CD4-positive, alpha-beta memory T cell (primary cell): ENCODE measurements at regions not wholly inside any gene's neighbourhood (a gene's known extent, or its start where the extent isn't known, plus 50 kb on each side); places are given as distances from the start of the nearest gene placed in this dataset.

Experiments used
- CTCF ChIA-PET: fragments of 350-600 bp; sonication (Branson Sonifier 250); formaldehyde crosslinking; loops from one replicate; lab custom pipeline; 2021; ENCODE audit warnings: inconsistent platforms; ENCODE audit not compliant: partially characterized antibody; lab: Charles Lee
- POLR2A ChIA-PET: fragments of 350-600 bp; sonication (Branson Sonifier 250); formaldehyde crosslinking; loops from one replicate; lab custom pipeline; 2021; ENCODE audit not compliant: partially characterized antibody; lab: Charles Lee
- DNase-seq, 5 donors: peaks; one replicate each; pipeline versions ENCODE4 v3.0.0 to v3.0.0-alpha.2; 2020 to 2022; ENCODE audit warnings: mixed read lengths in 1 of 5
- H3K27ac ChIP-seq: one replicate; pipeline ENCODE4 v1.7.0; 2013; ENCODE audit warnings: low read depth, low read length
- H3K27me3 ChIP-seq: 2 replicates; pipeline ENCODE4 v1.7.0; 2013; ENCODE audit warnings: mild to moderate bottlenecking, low read length, moderate library complexity; ENCODE audit not compliant: insufficient read depth
- H3K36me3 ChIP-seq: 2 replicates; pipeline ENCODE4 v1.7.0; 2013; ENCODE audit warnings: mild to moderate bottlenecking, low read length, moderate library complexity; ENCODE audit not compliant: insufficient read depth
- H3K4me1 ChIP-seq: 2 replicates; pipeline ENCODE4 v1.7.0; 2013; ENCODE audit warnings: mild to moderate bottlenecking, low read length, moderate library complexity; ENCODE audit not compliant: insufficient read depth
- H3K4me3 ChIP-seq, 2 donors: one replicate each; pipeline ENCODE4 v1.7.0; 2013; ENCODE audit warnings: low read length in 2 of 2, mild to moderate bottlenecking in 1 of 2
- H3K9me3 ChIP-seq, 2 donors: one replicate each; pipeline ENCODE4 v1.7.0; 2013; ENCODE audit warnings: low read length in 2 of 2, control low read depth in 1 of 2; ENCODE audit not compliant: control insufficient read depth in 1 of 2
- H3K27ac Mint-ChIP-seq, 7 donors: one replicate each; pipeline ENCODE4 v1.8.0; 2020 to 2021; ENCODE audit warnings: mixed read lengths in 7 of 7, mild to moderate bottlenecking in 6 of 7, inconsistent platforms in 3 of 7, moderate library complexity in 3 of 7
- H3K27me3 Mint-ChIP-seq, 2 donors: one replicate each; pipeline ENCODE4 v1.8.0; 2020 to 2021; ENCODE audit warnings: mixed read lengths in 2 of 2
- H3K36me3 Mint-ChIP-seq, 2 donors: one replicate each; pipeline ENCODE4 v1.8.0; 2020 to 2021; ENCODE audit warnings: mixed read lengths in 2 of 2, inconsistent platforms in 1 of 2, mild to moderate bottlenecking in 1 of 2
- H3K4me1 Mint-ChIP-seq, 4 donors: one replicate each; pipeline ENCODE4 v1.8.0; 2020 to 2021; ENCODE audit warnings: mixed read lengths in 4 of 4, mild to moderate bottlenecking in 1 of 4
- H3K4me3 Mint-ChIP-seq, 8 donors: one replicate each; pipeline ENCODE4 v1.8.0; 2020 to 2021; ENCODE audit warnings: mixed read lengths in 8 of 8, mild to moderate bottlenecking in 7 of 8, moderate library complexity in 6 of 8, inconsistent platforms in 3 of 8
- H3K9me3 Mint-ChIP-seq, 8 donors: one replicate each; pipeline ENCODE4 v1.8.0; 2020 to 2021; ENCODE audit warnings: mixed read lengths in 8 of 8, mild to moderate bottlenecking in 5 of 8, inconsistent platforms in 3 of 8, moderate library complexity in 1 of 8
- intact Hi-C: fragments of 100-400 bp; cut with micrococcal nuclease; formaldehyde crosslinking; loops from one replicate; pipeline ENCODE4 v1.15.1; 2023

DNA sequence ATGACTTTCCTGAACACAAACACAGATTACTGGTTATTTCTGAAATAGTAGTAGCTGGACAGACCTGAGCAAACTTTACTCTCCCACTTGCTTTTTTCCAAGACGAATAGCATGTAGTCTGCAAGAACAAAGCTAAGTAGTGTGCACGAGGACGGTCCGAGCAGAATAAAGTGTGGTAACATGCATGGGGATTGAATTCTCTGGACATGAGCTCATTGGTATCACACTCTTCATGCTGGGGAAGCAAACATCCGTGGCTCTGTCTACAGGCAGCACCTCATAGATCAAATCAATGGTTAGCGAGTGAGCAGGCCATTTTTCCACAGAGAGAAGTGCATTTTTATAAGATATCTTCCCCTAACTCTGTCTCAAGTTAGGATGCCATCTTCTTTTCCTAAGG is 164.8 kb upstream of the STK17B start:
- H3K9me3 ChIP-seq, result no peaks in the 10 kb centered on the region
- H3K36me3 ChIP-seq, result no peaks in the 10 kb centered on the region
- no peaks in the 10 kb centered on the region for H3K27me3 ChIP-seq
- H3K4me1 Mint-ChIP-seq, result peaks cover 0 to 7% (median 1%) of the 10 kb centered on the region in 4 donors
- H3K36me3 Mint-ChIP-seq, result no peaks in the 10 kb centered on the region
- H3K27ac Mint-ChIP-seq, result no peak overlapping the region
- intact Hi-C loops, result loop anchor here (5.0 kb wide), 2 partner anchors 59 to 124 kb away; no protein-coding TSS in a partner anchor
- no peak overlapping the region for H3K4me3 ChIP-seq
- ChIA-PET CTCF (interaction anchor here (0.5 to 5.5 kb wide), 17 partner anchors 14 to 268 kb away, joined by 3 to 137 read pairs (median 4); partner anchors contain the start of gene DNAH7), POLR2A (interaction anchor here (2.4 kb wide), 1 partner anchor 257 kb away, joined by 18 read pairs; no protein-coding TSS in a partner anchor)
- H3K27ac ChIP-seq, result no peak overlapping the region
- no peak for DNase-seq
- H3K27me3 Mint-ChIP-seq, result peaks cover 0 to 1% of the 10 kb centered on the region in 2 donors
- peaks cover 4% of the 10 kb centered on the region for H3K4me1 ChIP-seq
- H3K9me3 Mint-ChIP-seq, result no peaks in the 10 kb centered on the region
- no peak overlapping the region for H3K4me3 Mint-ChIP-seq

DNA sequence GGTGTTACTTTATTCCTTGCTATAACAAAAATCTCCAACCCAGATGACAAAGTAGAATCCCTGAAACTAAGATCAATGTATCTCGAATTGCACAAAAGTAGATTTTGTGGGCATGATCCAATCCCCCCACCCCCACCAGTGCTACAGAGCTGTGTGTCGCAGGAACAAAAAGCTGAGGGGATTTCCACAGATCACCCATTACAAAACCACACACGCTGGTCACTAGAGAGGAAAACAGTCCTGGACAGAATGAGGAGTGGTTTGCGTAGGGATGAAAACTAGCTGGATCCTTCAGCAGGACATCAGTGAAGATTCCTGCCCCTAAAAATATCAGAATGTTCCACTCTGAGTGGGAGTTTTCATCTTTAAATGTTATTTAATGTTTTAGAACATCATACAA is 165.3 kb upstream of the STK17B start:
- H3K4me1 Mint-ChIP-seq, result peaks cover 0 to 7% (median 1%) of the 10 kb centered on the region in 4 donors
- no peaks in the 10 kb centered on the region for H3K36me3 Mint-ChIP-seq
- no peaks in the 10 kb centered on the region for H3K9me3 ChIP-seq
- CTCF ChIA-PET, result interaction anchor here (0.8 to 5.5 kb wide), 25 partner anchors 9 to 670 kb away, joined by 3 to 137 read pairs (median 4); partner anchors contain the start of gene DNAH7
- H3K4me1 ChIP-seq, result peaks cover 4% of the 10 kb centered on the region
- no peak for DNase-seq
- intact Hi-C loops, result loop anchor here (1.0 to 5.0 kb wide), 4 partner anchors 59 to 258 kb away; no protein-coding TSS in a partner anchor
- POLR2A ChIA-PET, result interaction anchor here (2.4 kb wide), 1 partner anchor 257 kb away, joined by 18 read pairs; no protein-coding TSS in a partner anchor
- H3K36me3 ChIP-seq, result no peaks in the 10 kb centered on the region
- no peaks in the 10 kb centered on the region for H3K9me3 Mint-ChIP-seq
- H3K27ac ChIP-seq, result no peak overlapping the region
- H3K4me3 ChIP-seq, result no peak overlapping the region
- no peak overlapping the region for H3K4me3 Mint-ChIP-seq
- H3K27me3 Mint-ChIP-seq, result peaks cover 0 to 1% of the 10 kb centered on the region in 2 donors
- H3K27ac Mint-ChIP-seq, result no peak overlapping the region
- no peaks in the 10 kb centered on the region for H3K27me3 ChIP-seq

GRCh38 chr2:196337208-196337953 is 166.0 kb upstream of the STK17B start:
- Mint-ChIP-seq H3K4me1 (peaks cover 0 to 7% (median 1%) of the 10 kb centered on the region in 4 donors), H3K36me3 (no peaks in the 10 kb centered on the region), H3K9me3 (no peaks in the 10 kb centered on the region), H3K27me3 (peaks cover 0 to 1% of the 10 kb centered on the region in 2 donors), H3K4me3 (no peak overlapping the region), H3K27ac (no peak overlapping the region)
- CTCF ChIA-PET, result interaction anchor here (0.7 to 5.5 kb wide), 28 partner anchors 9 to 677 kb away, joined by 3 to 137 read pairs (median 4); partner anchors contain the start of gene DNAH7
- H3K4me1 ChIP-seq, result peaks cover 4% of the 10 kb centered on the region
- no peaks in the 10 kb centered on the region for H3K9me3 ChIP-seq
- no peaks in the 10 kb centered on the region for H3K36me3 ChIP-seq
- POLR2A ChIA-PET, result interaction anchor here (2.4 kb wide), 1 partner anchor 258 kb away, joined by 18 read pairs; no protein-coding TSS in a partner anchor
- H3K27ac ChIP-seq, result no peak overlapping the region
- intact Hi-C loops, result loop anchor here (1.0 to 5.0 kb wide), 4 partner anchors 60 to 259 kb away; no protein-coding TSS in a partner anchor
- no peak overlapping the region for H3K4me3 ChIP-seq
- peak in 4 of 5 donors; percentile 23 to 32 (median 24) for DNase-seq
- H3K27me3 ChIP-seq, result no peaks in the 10 kb centered on the region

DNA sequence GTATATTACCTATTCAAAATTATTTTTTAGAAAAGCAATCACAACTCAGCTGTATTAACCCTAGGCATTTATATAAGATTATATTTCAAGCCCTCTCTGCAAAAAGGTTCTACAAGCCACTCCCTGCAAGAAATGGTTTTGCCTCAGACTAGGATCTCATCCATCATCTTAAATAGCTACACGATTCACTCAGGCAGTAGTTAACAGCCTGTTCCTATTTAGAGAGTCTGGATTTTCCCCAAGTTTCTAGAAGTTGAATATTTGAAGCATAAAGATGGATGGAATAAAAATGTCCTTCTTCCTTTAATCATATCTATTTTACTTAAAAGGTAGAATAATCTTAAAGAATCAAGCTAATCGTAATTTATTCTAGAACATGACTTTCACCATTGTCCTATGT is 167.1 kb upstream of the STK17B start:
- intact Hi-C loops, result loop anchor here (5.0 kb wide), 2 partner anchors 61 to 126 kb away; no protein-coding TSS in a partner anchor

DNA sequence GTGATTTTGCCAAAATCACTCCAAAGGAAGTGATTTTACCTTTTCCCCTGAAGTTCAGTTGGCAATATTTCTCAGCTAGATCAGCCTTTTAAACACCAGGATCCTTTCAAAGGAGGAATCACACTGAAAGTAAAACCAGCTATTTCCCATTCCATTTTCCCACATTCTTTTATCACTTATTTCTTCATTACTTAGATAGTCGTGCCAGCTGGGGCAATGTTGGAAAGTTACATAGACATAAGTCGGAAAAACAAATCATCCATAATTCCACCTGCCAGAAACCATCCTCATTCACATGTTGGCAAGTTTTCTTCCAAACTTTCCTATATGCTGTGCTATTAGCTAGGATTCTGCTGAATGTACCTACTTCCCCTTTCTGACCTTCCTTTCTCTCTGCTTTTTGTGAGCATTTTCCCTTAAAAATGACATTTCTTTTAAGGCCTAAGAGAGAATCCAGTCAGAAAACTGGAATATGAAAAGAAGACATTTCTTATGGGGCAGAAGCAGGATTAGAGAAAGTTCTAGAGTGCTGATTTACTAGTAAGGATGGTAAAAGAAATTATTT is 170.0 kb upstream of the STK17B start:
- DNase-seq, result no peak
- Histone ChIP-seq H3K27me3 (no peaks in the 10 kb centered on the region), H3K4me1 (peaks cover 4% of the 10 kb centered on the region), H3K36me3 (no peaks in the 10 kb centered on the region), H3K27ac (no peak overlapping the region), H3K9me3 (no peaks in the 10 kb centered on the region), H3K4me3 (no peak overlapping the region)
- H3K27ac Mint-ChIP-seq, result no peak overlapping the region
- intact Hi-C loops, result no loop called here
- peaks cover 0 to 1% (median 0%) of the 10 kb centered on the region in 8 donors for H3K9me3 Mint-ChIP-seq
- no peak overlapping the region for H3K4me3 Mint-ChIP-seq
- no peaks in the 10 kb centered on the region for H3K27me3 Mint-ChIP-seq
- H3K36me3 Mint-ChIP-seq, result no peaks in the 10 kb centered on the region
- CTCF ChIA-PET, result interaction anchor here (0.8 kb wide), 1 partner anchor 263 kb away, joined by 4 read pairs; no protein-coding TSS in a partner anchor
- H3K4me1 Mint-ChIP-seq, result peaks cover 0 to 5% (median 1%) of the 10 kb centered on the region in 4 donors
- POLR2A ChIA-PET, result no interaction called here

More for the DNA sequence above, 167.1 kb upstream of the STK17B start:
- ChIA-PET CTCF (interaction anchor here (0.7 to 5.5 kb wide), 10 partner anchors 10 to 270 kb away, joined by 3 to 137 read pairs (median 6); partner anchors contain the start of gene DNAH7), POLR2A (interaction anchor here (2.4 kb wide), 1 partner anchor 259 kb away, joined by 18 read pairs; no protein-coding TSS in a partner anchor)
- no peaks in the 10 kb centered on the region for H3K36me3 ChIP-seq
- no peak overlapping the region for H3K27ac ChIP-seq
- peaks cover 0 to 7% (median 1%) of the 10 kb centered on the region in 4 donors for H3K4me1 Mint-ChIP-seq
- H3K27ac Mint-ChIP-seq, result no peak overlapping the region
- no peak for DNase-seq
- no peaks in the 10 kb centered on the region for H3K27me3 ChIP-seq
- no peak overlapping the region for H3K4me3 Mint-ChIP-seq
- no peaks in the 10 kb centered on the region for H3K36me3 Mint-ChIP-seq
- no peak overlapping the region for H3K4me3 ChIP-seq
- peaks cover 4% of the 10 kb centered on the region for H3K4me1 ChIP-seq
- H3K9me3 ChIP-seq, result no peaks in the 10 kb centered on the region
- no peaks in the 10 kb centered on the region for H3K9me3 Mint-ChIP-seq
- no peaks in the 10 kb centered on the region for H3K27me3 Mint-ChIP-seq

GRCh38 chr2:196344397-196344796 is 173.0 kb upstream of the STK17B start:
- Mint-ChIP-seq H3K27ac (no peak overlapping the region), H3K4me1 (no peaks in the 10 kb centered on the region), H3K4me3 (no peak overlapping the region), H3K27me3 (peaks cover 0 to 2% of the 10 kb centered on the region in 2 donors), H3K9me3 (peaks cover 0 to 1% (median 0%) of the 10 kb centered on the region in 8 donors), H3K36me3 (no peaks in the 10 kb centered on the region)
- intact Hi-C loops, result no loop called here
- Histone ChIP-seq H3K4me1 (no peaks in the 10 kb centered on the region), H3K27ac (no peak overlapping the region), H3K9me3 (no peaks in the 10 kb centered on the region), H3K36me3 (no peaks in the 10 kb centered on the region), H3K4me3 (no peak overlapping the region), H3K27me3 (no peaks in the 10 kb centered on the region)
- CTCF ChIA-PET, result interaction anchor here (1.2 kb wide), 1 partner anchor 267 kb away, joined by 3 read pairs; no protein-coding TSS in a partner anchor
- DNase-seq, result no peak
- POLR2A ChIA-PET, result no interaction called here
